CD4-positive, alpha-beta T cell treated with Interleukin-4 for 4 hours (primary cell): ENCODE measurements at regions not wholly inside any gene's neighbourhood (a gene's known extent, or its start where the extent isn't known, plus 50 kb on each side); places are given as distances from the start of the nearest gene placed in this dataset.

Experiments used
- DNase-seq: peaks from one replicate; pipeline ENCODE4 v3.0.0-alpha.2; 2020

DNA sequence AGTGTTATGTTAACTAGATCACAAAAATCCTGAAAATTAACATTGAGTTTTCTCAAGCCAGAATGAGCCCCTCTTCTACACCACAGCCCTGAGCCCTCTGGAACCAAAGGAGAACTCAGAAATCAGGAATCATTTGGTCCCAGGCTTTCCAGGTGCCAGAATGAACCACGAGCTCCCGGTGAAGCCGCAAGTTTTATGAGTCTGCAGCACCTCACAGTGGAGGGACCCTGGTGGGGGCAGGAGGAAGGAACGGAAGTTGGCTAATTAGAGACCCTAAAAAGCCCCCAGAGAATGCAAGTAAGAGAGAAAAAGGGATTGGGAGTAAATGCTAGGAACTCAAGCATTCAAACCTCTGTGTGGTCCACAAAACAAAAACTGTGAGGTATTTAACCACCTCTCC is 52.9 kb upstream of the BCL2L14 start:
- no peak for DNase-seq

DNA sequence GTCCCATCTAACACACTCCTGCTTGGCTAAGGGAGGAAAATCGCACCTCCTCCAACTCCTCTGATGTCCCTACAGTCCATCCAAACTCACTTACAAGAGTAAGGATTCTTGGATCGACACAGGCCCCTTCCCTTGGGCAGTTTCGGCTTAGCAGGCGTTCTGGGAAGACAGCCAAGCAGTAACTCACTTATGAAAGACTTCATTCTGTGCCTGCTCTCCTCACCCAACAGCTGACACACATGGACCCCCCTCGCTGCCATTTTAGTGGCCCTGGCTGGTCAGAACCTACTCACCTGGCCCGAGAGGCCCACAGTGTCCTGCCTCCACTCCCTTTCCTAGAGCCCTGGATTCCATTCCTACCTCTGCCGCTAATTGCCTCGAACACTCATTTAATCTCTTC is 52.3 kb upstream of the BCL2L14 start:
- DNase-seq: no peak

DNA sequence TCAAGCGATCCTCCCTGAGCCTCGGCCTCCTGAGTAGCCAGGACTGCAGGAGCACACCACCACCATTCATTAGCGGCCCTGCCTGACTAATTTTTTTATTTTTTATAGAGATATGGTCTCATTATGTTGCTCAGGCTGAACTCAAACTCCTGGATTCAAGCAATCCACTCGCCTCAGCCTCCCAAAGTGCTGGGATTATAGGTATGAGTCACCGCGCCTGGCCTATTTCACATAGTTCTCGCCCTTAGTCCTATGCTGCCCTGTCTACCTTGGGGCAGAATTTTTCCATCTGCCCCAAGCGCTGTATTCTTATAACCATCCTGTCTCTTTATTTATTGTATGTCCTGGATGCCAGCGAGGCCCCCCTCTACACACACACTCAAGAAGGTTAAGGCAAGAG is 50.9 kb upstream of the BCL2L14 start:
- no peak for DNase-seq

DNA sequence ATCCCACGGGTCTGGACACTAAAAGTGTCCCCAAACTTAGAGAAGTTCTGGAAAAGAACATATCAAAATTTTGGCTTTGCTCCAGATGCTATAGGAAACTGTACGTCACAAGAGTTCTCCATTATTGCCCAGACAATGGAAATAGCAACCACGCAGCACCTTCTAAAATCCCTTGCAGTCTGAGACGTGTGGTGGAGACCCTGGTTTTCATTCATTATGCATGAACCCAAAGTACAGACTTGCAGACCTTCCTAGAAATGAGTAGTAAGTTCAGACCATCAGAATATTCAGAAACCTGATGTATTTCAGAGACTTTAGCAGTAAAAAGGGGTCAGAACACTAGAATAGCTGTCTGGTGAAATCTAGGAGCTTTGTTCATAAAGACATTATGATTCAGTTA is 50.0 kb upstream of the BCL2L14 start:
- no peak for DNase-seq
